ENCODE measurements at regions not wholly inside any gene's neighbourhood (a gene's known extent, or its start where the extent isn't known, plus 50 kb on each side); places are given as distances from the start of the nearest gene placed in this dataset.

DNA sequence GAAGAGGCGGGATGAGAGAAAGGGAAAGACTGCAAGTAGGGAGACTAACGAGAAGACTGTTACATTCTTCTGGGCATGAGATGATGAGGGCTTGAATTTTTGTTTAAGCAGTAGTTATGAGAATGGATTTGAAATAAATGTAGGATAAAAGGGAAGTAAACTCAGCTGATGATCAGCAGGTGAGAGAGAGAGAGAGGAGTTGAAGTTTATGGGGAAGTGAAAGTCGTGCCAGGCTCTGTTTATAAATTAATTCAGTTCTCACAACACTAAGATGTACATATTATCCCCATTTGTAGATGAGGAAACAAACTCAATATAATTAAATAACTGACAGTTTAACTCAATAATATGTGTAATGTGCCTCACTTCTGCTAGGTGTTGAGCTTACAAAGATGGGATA, 170.0 kb upstream of the RMST start:
- Histone ChIP-seq H3K27me3 (ENCODE audit: control insufficient read depth, low read length) (no peaks in the 10 kb centered on the region), H3K27ac (ENCODE audit: low read depth, low read length) (peak overlapping the region; percentile 44), H3K4me1 (ENCODE audit: control insufficient read depth, low read length) (peaks cover 20% of the 10 kb centered on the region), H3K79me2 (ENCODE audit: control insufficient read depth, low read length) (no peaks in the 10 kb centered on the region), H3F3A (ENCODE audit: control insufficient read depth, insufficient read depth) (no peaks in the 10 kb centered on the region), H3K36me3 (ENCODE audit: control insufficient read depth, low read length) (no peaks in the 10 kb centered on the region), H3K4me2 (ENCODE audit: low read length) (peak overlapping the region; percentile 44), H3K9me2 (replicated peaks; ENCODE audit: control insufficient read depth, low read length) (no peaks in the 10 kb centered on the region), H3K4me3 (ENCODE audit: low read length) (no peak overlapping the region), H3K9me3 (ENCODE audit: control insufficient read depth, insufficient read depth, low read length) (peaks cover 6% of the 10 kb centered on the region; the same call in 1 of the 2 replicates), H4K20me1 (ENCODE audit: control insufficient read depth, insufficient read depth, low read depth, low read length) (no peaks in the 10 kb centered on the region)
- TF ChIP-seq, protein P1, sequence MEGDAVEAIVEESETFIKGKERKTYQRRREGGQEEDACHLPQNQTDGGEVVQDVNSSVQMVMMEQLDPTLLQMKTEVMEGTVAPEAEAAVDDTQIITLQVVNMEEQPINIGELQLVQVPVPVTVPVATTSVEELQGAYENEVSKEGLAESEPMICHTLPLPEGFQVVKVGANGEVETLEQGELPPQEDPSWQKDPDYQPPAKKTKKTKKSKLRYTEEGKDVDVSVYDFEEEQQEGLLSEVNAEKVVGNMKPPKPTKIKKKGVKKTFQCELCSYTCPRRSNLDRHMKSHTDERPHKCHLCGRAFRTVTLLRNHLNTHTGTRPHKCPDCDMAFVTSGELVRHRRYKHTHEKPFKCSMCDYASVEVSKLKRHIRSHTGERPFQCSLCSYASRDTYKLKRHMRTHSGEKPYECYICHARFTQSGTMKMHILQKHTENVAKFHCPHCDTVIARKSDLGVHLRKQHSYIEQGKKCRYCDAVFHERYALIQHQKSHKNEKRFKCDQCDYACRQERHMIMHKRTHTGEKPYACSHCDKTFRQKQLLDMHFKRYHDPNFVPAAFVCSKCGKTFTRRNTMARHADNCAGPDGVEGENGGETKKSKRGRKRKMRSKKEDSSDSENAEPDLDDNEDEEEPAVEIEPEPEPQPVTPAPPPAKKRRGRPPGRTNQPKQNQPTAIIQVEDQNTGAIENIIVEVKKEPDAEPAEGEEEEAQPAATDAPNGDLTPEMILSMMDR (IDR thresholded peaks at IDR 0.05; ENCODE audit: low read depth, low read length, poor library complexity, severe bottlenecking), result no peak
- no peak for TF ChIP-seq EZH2phosphoT487 (IDR thresholded peaks at IDR 0.05; ENCODE audit: borderline replicate concordance, low read length)

DNA sequence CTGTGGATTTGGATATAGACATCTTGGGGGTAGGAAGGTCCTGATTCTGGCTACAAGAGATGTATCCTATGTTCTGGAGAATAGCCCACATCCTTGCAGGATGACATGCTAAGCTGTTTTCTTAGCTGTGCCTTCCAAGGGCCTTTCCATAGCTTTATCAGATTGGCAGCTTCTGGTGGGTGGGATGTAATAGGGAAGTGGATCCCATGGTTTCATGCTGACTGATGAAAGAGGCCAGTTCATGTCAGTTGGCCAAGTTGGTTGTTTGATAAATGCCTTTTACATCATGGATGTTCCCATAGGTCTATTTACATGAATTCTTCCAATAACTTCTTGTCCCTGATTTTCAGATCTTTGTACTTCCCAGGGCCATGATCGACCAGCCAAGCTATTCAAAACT, 169.1 kb upstream of the RMST start:
- Histone ChIP-seq H3K4me1 (ENCODE audit: control insufficient read depth, low read length) (peaks cover 20% of the 10 kb centered on the region), H3K79me2 (ENCODE audit: control insufficient read depth, low read length) (no peaks in the 10 kb centered on the region), H3K4me2 (ENCODE audit: low read length) (no peak overlapping the region), H4K20me1 (ENCODE audit: control insufficient read depth, insufficient read depth, low read depth, low read length) (no peaks in the 10 kb centered on the region), H3K27me3 (ENCODE audit: control insufficient read depth, low read length) (no peaks in the 10 kb centered on the region), H3K36me3 (ENCODE audit: control insufficient read depth, low read length) (no peaks in the 10 kb centered on the region), H3K9me3 (ENCODE audit: control insufficient read depth, insufficient read depth, low read length) (peaks cover 6% of the 10 kb centered on the region; the same call in 1 of the 2 replicates), H3K27ac (ENCODE audit: low read depth, low read length) (no peak overlapping the region), H3K4me3 (ENCODE audit: low read length) (no peak overlapping the region), H3K9me2 (replicated peaks; ENCODE audit: control insufficient read depth, low read length) (no peaks in the 10 kb centered on the region), H3F3A (ENCODE audit: control insufficient read depth, insufficient read depth) (no peaks in the 10 kb centered on the region)
- no peak for TF ChIP-seq EZH2phosphoT487 (IDR thresholded peaks at IDR 0.05; ENCODE audit: borderline replicate concordance, low read length)
- TF ChIP-seq, protein P1 (IDR thresholded peaks at IDR 0.05; ENCODE audit: low read depth, low read length, poor library complexity, severe bottlenecking), result no peak

DNA sequence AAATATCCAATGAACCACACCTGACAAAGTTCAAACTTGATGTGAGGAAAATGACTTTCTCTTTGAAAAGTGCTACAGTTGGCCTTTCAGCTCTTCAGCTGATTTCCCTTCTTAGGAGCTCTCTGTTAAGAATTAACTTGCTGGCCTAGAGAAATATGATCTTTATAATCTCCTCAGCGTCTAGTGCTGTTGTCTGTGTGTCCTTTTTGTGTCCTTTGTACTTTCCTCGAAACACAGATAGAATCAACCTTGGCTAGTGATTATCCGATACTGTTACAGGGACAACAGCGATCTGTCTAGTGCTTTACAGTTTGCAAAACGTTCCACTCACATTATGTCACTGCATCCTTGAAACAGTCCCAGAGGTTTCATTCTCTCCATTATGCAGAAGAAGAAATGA, 162.8 kb upstream of the RMST start:
- Histone ChIP-seq H3K4me2 (ENCODE audit: low read length) (no peak overlapping the region), H3K27me3 (ENCODE audit: control insufficient read depth, low read length) (no peaks in the 10 kb centered on the region), H3K79me2 (ENCODE audit: control insufficient read depth, low read length) (no peaks in the 10 kb centered on the region), H3K27ac (ENCODE audit: low read depth, low read length) (no peak overlapping the region), H3K9me3 (ENCODE audit: control insufficient read depth, insufficient read depth, low read length) (peaks cover 6% of the 10 kb centered on the region; the same call in 1 of the 2 replicates), H3F3A (ENCODE audit: control insufficient read depth, insufficient read depth) (no peaks in the 10 kb centered on the region), H4K20me1 (ENCODE audit: control insufficient read depth, insufficient read depth, low read depth, low read length) (no peaks in the 10 kb centered on the region), H3K9me2 (replicated peaks; ENCODE audit: control insufficient read depth, low read length) (no peaks in the 10 kb centered on the region), H3K4me1 (ENCODE audit: control insufficient read depth, low read length) (no peaks in the 10 kb centered on the region), H3K36me3 (ENCODE audit: control insufficient read depth, low read length) (no peaks in the 10 kb centered on the region), H3K4me3 (ENCODE audit: low read length) (no peak overlapping the region)
- no peak for TF ChIP-seq EZH2phosphoT487 (IDR thresholded peaks at IDR 0.05; ENCODE audit: borderline replicate concordance, low read length)
- TF ChIP-seq, protein P1 (IDR thresholded peaks at IDR 0.05; ENCODE audit: low read depth, low read length, poor library complexity, severe bottlenecking), result no peak

All from DOHH2 (cell line).